GM10248 (cell line): ENCODE measurements at regions not wholly inside any gene's neighbourhood (a gene's known extent, or its start where the extent isn't known, plus 50 kb on each side); places are given as distances from the start of the nearest gene placed in this dataset.

Experiments used
- CTCF ChIA-PET: fragments of 300-600 bp; sonication (Branson Sonifier 250); formaldehyde crosslinking; extraction: SDS; loops from one replicate; lab custom pipeline; 2021; ENCODE audit warnings: antibody characterized with exemption; lab: Yijun Ruan, JAX
- POLR2A ChIA-PET: fragments of 350-650 bp; sonication (Branson Sonifier 250); formaldehyde crosslinking; extraction: SDS; loops from one replicate; lab custom pipeline; 2020; ENCODE audit warnings: antibody characterized with exemption; lab: Yijun Ruan, JAX
- DNase-seq: peaks from one replicate; pipeline ENCODE4 v3.0.0; 2012; ENCODE audit errors: extremely low spot score
- TF ChIP-seq, protein P1 (sequence below): IDR thresholded peaks from 2 replicates; pipeline ENCODE4 v1.5.1; 2012; ENCODE audit warnings: mild to moderate bottlenecking, low read depth; ENCODE audit errors: extremely low read depth, missing control alignments, control extremely low read depth

DNA sequence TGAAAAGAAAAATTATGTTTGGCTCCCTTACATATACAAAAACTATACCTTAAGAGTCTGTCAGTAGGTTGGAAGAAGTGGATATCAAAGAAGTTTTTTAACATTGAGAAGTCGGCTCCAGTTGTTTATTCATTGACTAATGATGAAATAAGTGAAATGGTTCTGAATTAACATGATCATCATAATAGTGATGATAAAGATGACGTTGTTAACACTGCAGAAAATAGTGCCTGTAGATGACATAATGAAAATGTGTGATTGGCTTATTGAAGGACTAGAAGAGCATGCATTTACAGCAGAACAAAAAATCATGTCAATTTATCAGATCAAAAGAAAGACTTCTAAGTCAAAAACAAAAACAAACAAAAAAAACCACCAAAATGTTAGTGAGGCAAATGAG, 1125.4 kb upstream of the NXPH2 start:
- no peak for DNase-seq
- TF ChIP-seq, protein P1, sequence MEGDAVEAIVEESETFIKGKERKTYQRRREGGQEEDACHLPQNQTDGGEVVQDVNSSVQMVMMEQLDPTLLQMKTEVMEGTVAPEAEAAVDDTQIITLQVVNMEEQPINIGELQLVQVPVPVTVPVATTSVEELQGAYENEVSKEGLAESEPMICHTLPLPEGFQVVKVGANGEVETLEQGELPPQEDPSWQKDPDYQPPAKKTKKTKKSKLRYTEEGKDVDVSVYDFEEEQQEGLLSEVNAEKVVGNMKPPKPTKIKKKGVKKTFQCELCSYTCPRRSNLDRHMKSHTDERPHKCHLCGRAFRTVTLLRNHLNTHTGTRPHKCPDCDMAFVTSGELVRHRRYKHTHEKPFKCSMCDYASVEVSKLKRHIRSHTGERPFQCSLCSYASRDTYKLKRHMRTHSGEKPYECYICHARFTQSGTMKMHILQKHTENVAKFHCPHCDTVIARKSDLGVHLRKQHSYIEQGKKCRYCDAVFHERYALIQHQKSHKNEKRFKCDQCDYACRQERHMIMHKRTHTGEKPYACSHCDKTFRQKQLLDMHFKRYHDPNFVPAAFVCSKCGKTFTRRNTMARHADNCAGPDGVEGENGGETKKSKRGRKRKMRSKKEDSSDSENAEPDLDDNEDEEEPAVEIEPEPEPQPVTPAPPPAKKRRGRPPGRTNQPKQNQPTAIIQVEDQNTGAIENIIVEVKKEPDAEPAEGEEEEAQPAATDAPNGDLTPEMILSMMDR = no peak
- POLR2A ChIA-PET = no interaction called here
- CTCF ChIA-PET = no interaction called here

GRCh38 chr2:139891636-139892035, 1111.4 kb upstream of the NXPH2 start:
- ChIA-PET CTCF (interaction anchor here (1.0 to 2.1 kb wide), 3 partner anchors 11 to 20 kb away, joined by 3 to 6 read pairs (median 5); no protein-coding TSS in a partner anchor), POLR2A (no interaction called here)
- TF ChIP-seq, protein P1 = no peak
- no peak for DNase-seq

- DNase-seq = no peak
- CTCF ChIA-PET = interaction anchor here (1.0 kb wide), 1 partner anchor 14 kb away, joined by 3 read pairs; no protein-coding TSS in a partner anchor
Observed at GRCh38 chr2:139885921-139886498, 1105.8 kb upstream of the NXPH2 start.

GRCh38 chr2:139876964-139877363, 1096.8 kb upstream of the NXPH2 start:
- ChIA-PET POLR2A (no interaction called here), CTCF (interaction anchor here (1.1 kb wide), 1 partner anchor 10 kb away, joined by 3 read pairs; no protein-coding TSS in a partner anchor)

More at GRCh38 chr2:139885921-139886498, 1105.8 kb upstream of the NXPH2 start:
- POLR2A ChIA-PET = no interaction called here
- TF ChIP-seq, protein P1 = no peak

DNA sequence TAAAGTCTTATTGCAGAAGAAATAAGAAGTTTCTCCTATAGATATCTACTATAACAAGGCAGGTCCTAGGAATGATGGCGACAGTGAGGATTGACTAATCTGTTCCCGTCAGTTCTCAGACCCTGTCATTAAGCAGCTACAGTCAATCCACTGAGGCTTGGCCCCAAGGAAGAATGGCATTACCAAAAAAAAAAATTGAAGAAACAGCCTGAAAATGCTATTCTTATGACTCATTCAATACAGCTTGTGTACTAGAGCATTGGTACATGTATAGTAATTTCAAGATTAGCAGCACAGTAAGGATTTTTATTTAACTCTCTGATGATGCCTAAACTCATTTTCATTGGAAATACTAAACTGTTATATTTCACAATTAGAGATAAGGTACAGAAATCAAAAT, 1096.1 kb upstream of the NXPH2 start:
- TF ChIP-seq, protein P1 = no peak
- POLR2A ChIA-PET = no interaction called here
- DNase-seq = no peak
- CTCF ChIA-PET = interaction anchor here (1.1 kb wide), 1 partner anchor 9 kb away, joined by 3 read pairs; no protein-coding TSS in a partner anchor

More at GRCh38 chr2:139876964-139877363, 1096.8 kb upstream of the NXPH2 start:
- DNase-seq = no peak
- TF ChIP-seq, protein P1 = no peak

- no peak for DNase-seq
- TF ChIP-seq, protein P1 = no peak
- CTCF ChIA-PET = no interaction called here
- POLR2A ChIA-PET = no interaction called here
Observed at GRCh38 chr2:139872503-139872902, 1092.3 kb upstream of the NXPH2 start.
